Endothelial cell of umbilical vein (primary cell): ENCODE measurements at regions not wholly inside any gene's neighbourhood (a gene's known extent, or its start where the extent isn't known, plus 50 kb on each side); places are given as distances from the start of the nearest gene placed in this dataset.

ENCODE experiments used
- CTCF ChIP-seq, 2 donors: IDR thresholded peaks; 1 replicate in 1 of 2; 2 replicates in 1 of 2; pipeline ENCODE4 v1.5.1; 2011; ENCODE audit warnings: low read length in 2 of 2, mild to moderate bottlenecking in 2 of 2, moderate library complexity in 2 of 2, control low read depth in 1 of 2, inconsistent platforms in 1 of 2, low read depth in 1 of 2; ENCODE audit not compliant: insufficient read depth in 1 of 2; ENCODE audit errors: extremely low read depth in 1 of 2
- EZH2 ChIP-seq: IDR thresholded peaks from 2 replicates; pipeline ENCODE4 v1.6.1; 2012; ENCODE audit warnings: borderline replicate concordance, low read depth, mild to moderate bottlenecking, moderate library complexity, low read length, inconsistent platforms; ENCODE audit not compliant: severe bottlenecking
- FOS ChIP-seq: IDR thresholded peaks from 2 replicates; pipeline ENCODE4 v1.6.1; 2011; ENCODE audit warnings: mild to moderate bottlenecking, low read length, moderate library complexity, borderline replicate concordance; ENCODE audit not compliant: insufficient read depth
- GATA2 ChIP-seq: IDR thresholded peaks from 2 replicates; pipeline ENCODE4 v1.7.0; 2011; ENCODE audit warnings: low read depth, mild to moderate bottlenecking, moderate library complexity, mixed read lengths, low read length; ENCODE audit not compliant: insufficient read length, insufficient read depth
- JUN ChIP-seq: IDR thresholded peaks from 2 replicates; pipeline ENCODE4 v1.6.1; 2011; ENCODE audit warnings: borderline replicate concordance, low read depth; ENCODE audit not compliant: insufficient read length, insufficient read depth
- MAX ChIP-seq: IDR thresholded peaks from 2 replicates; pipeline ENCODE4 v1.6.1; 2011; ENCODE audit not compliant: insufficient read depth, insufficient read length
- MYC ChIP-seq: IDR thresholded peaks from one replicate; pipeline ENCODE4 v1.6.1; 2011; ENCODE audit warnings: mild to moderate bottlenecking, low read depth, low read length
- POLR2A ChIP-seq: IDR thresholded peaks from 2 replicates; pipeline ENCODE4 v1.6.1; 2012; ENCODE audit warnings: low read depth, mild to moderate bottlenecking, control low read depth, low read length
- POLR2AphosphoS5 ChIP-seq: IDR thresholded peaks from 2 replicates; pipeline ENCODE4 v1.6.1; 2012; ENCODE audit warnings: low read depth, mild to moderate bottlenecking, control low read depth, low read length, moderate library complexity; ENCODE audit not compliant: insufficient read depth

GRCh38 chr22:26927821-26928220, 270.4 kb downstream of the MIAT start:
- no peak for TF ChIP-seq CTCF (IDR thresholded peaks at IDR 0.05; ENCODE audit: extremely low read depth in 1 of 2, insufficient read depth in 1 of 2, low read depth in 1 of 2, low read length in 2 of 2)
- TF ChIP-seq POLR2A = no peak
- TF ChIP-seq JUN = no peak
- TF ChIP-seq EZH2 = no peak
- no peak for TF ChIP-seq FOS
- no peak for TF ChIP-seq POLR2AphosphoS5
- TF ChIP-seq MAX = no peak
- TF ChIP-seq MYC = no peak
- TF ChIP-seq GATA2 = no peak
